MM.1S (cell line): ENCODE measurements at regions not wholly inside any gene's neighbourhood (a gene's known extent, or its start where the extent isn't known, plus 50 kb on each side); places are given as distances from the start of the nearest gene placed in this dataset.
"Not testable (repeated sequence)": the region's sequence is repeated elsewhere in the genome, so short reads cannot be mapped to it uniquely, and the experiment has no call there.

Experiments used
- DNase-seq: peaks from one replicate; pipeline ENCODE4 v3.0.0-alpha.2; 2015
- H2AFZ ChIP-seq: fragments of 300-600 bp; sonication (generic); 2 replicates; pipeline ENCODE4 v1.6.0; 2016; ENCODE audit warnings: antibody characterized with exemption, low read length
- H3F3A ChIP-seq: fragments of 300-600 bp; sonication (generic); 2 replicates; pipeline ENCODE4 v1.6.1; 2016; ENCODE audit warnings: mild to moderate bottlenecking, antibody characterized with exemption, low read length, moderate library complexity, mixed read lengths; ENCODE audit not compliant: insufficient read depth
- H3K27ac ChIP-seq: fragments of 300-600 bp; sonication (generic); 2 replicates; pipeline ENCODE4 v1.5.1; 2016; ENCODE audit warnings: mild to moderate bottlenecking, low read length
- H3K27me3 ChIP-seq: fragments of 300-600 bp; sonication (generic); replicated peaks from 2 replicates; pipeline ENCODE4 v1.6.0; 2016; ENCODE audit warnings: low read length; ENCODE audit not compliant: insufficient read depth
- H3K36me3 ChIP-seq: fragments of 300-600 bp; sonication (generic); replicated peaks from 2 replicates; pipeline ENCODE4 v1.6.1; 2016; ENCODE audit warnings: mild to moderate bottlenecking, low read length, mixed read lengths; ENCODE audit not compliant: insufficient read depth
- H3K4me1 ChIP-seq: fragments of 300-600 bp; sonication (generic); 2 replicates; pipeline ENCODE4 v1.6.1; 2016; ENCODE audit warnings: low read length, mixed read lengths
- H3K4me2 ChIP-seq: fragments of 300-600 bp; sonication (generic); 2 replicates; pipeline ENCODE4 v1.6.0; 2016; ENCODE audit warnings: low read depth, low read length
- H3K4me3 ChIP-seq: fragments of 300-600 bp; sonication (generic); 2 replicates; pipeline ENCODE4 v1.5.1; 2016; ENCODE audit warnings: low read length, mixed read lengths
- H3K79me2 ChIP-seq: fragments of 300-600 bp; sonication (generic); 2 replicates; pipeline ENCODE4 v1.6.1; 2016; ENCODE audit warnings: mixed run types, low read length, mixed read lengths
- H3K9ac ChIP-seq: fragments of 300-600 bp; sonication (generic); 2 replicates; pipeline ENCODE4 v1.6.1; 2016; ENCODE audit warnings: low read length, mixed read lengths
- H3K9me2 ChIP-seq: fragments of 300-600 bp; sonication (generic); replicated peaks from 2 replicates; pipeline ENCODE4 v1.6.1; 2016; ENCODE audit warnings: mild to moderate bottlenecking, low read length, mixed read lengths; ENCODE audit not compliant: insufficient read depth
- H3K9me3 ChIP-seq: fragments of 300-600 bp; sonication (generic); replicated peaks from 2 replicates; pipeline ENCODE4 v1.6.1; 2016; ENCODE audit warnings: mild to moderate bottlenecking, low read length, mixed read lengths; ENCODE audit not compliant: insufficient read depth
- H4K20me1 ChIP-seq: fragments of 300-600 bp; sonication (generic); 2 replicates; pipeline ENCODE4 v1.6.1; 2016; ENCODE audit warnings: mild to moderate bottlenecking, low read length, moderate library complexity, mixed read lengths; ENCODE audit not compliant: insufficient read depth
- EZH2 ChIP-seq: fragments of 300-600 bp; sonication (generic); optimal IDR thresholded peaks from 2 replicates; pipeline ENCODE3; 2017; ENCODE audit warnings: low read depth, mild to moderate bottlenecking, antibody characterized with exemption, low read length, mixed read lengths
- EZH2phosphoT487 ChIP-seq: fragments of 300-600 bp; sonication (generic); IDR thresholded peaks from 2 replicates; pipeline ENCODE4 v1.6.1; 2018; ENCODE audit warnings: antibody characterized with exemption, low read length
- TF ChIP-seq, protein P1 (sequence below): fragments of 300-600 bp; sonication (generic); IDR thresholded peaks from 2 replicates; pipeline ENCODE4 v1.5.1; 2016; ENCODE audit warnings: antibody characterized with exemption, low read length, mixed read lengths

DNA sequence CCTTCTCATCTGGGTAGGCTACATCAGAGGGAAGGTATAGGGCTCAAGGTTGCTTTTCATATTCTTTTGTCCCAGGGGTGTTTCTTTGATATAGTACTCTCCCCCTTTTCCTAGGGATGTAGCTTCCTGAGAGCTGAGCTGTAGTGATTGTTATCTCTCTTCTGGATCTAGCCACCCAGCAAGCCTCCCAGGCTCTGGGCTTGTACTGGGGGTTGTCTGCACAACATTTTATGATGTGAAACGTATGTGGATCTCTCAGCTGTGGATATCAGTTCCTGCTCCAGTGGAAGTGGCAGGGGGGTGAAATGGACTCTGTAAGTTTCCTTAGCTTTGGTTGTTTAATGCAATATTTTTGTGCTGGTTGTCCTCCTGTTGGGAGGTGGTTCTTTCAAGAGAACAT, 437.3 kb upstream of the SYNCRIP start:
- Histone ChIP-seq H3K9me2 (no peaks in the 10 kb centered on the region), H3K4me1 (no peaks in the 10 kb centered on the region), H3K27ac (no peak overlapping the region), H3K4me3 (no peak overlapping the region), H3K9ac (no peak overlapping the region), H2AFZ (no peak overlapping the region), H3K36me3 (no peaks in the 10 kb centered on the region), H3F3A (no peaks in the 10 kb centered on the region), H3K4me2 (no peak overlapping the region), H4K20me1 (no peaks in the 10 kb centered on the region), H3K27me3 (no peaks in the 10 kb centered on the region), H3K9me3 (no peaks in the 10 kb centered on the region), H3K79me2 (no peaks in the 10 kb centered on the region)
- TF ChIP-seq EZH2 (no peak), EZH2phosphoT487 (no peak)
- TF ChIP-seq, protein P1, sequence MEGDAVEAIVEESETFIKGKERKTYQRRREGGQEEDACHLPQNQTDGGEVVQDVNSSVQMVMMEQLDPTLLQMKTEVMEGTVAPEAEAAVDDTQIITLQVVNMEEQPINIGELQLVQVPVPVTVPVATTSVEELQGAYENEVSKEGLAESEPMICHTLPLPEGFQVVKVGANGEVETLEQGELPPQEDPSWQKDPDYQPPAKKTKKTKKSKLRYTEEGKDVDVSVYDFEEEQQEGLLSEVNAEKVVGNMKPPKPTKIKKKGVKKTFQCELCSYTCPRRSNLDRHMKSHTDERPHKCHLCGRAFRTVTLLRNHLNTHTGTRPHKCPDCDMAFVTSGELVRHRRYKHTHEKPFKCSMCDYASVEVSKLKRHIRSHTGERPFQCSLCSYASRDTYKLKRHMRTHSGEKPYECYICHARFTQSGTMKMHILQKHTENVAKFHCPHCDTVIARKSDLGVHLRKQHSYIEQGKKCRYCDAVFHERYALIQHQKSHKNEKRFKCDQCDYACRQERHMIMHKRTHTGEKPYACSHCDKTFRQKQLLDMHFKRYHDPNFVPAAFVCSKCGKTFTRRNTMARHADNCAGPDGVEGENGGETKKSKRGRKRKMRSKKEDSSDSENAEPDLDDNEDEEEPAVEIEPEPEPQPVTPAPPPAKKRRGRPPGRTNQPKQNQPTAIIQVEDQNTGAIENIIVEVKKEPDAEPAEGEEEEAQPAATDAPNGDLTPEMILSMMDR, result no peak
- no peak for DNase-seq

DNA sequence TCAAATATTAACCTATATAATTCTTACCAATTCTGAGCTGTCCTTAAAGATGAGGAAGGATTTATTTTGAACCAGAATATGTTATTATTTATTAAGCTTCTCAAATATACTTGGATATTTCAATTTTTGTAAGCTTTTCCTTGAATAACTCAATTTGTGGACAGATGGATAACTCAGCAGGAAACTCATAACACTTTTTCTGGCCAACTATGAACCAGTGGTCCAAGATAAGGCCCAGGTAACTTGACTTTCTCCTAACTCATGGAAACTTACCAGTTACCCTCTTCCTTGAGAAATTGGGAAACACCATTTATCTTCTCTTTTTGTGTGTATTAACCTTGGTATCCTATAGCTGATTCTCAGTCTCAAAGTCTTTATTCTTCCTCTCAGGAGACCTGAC, 427.5 kb upstream of the SYNCRIP start:
- no peaks in the 10 kb centered on the region for H3K9me3 ChIP-seq
- H3K9ac ChIP-seq, result no peak overlapping the region

DNA sequence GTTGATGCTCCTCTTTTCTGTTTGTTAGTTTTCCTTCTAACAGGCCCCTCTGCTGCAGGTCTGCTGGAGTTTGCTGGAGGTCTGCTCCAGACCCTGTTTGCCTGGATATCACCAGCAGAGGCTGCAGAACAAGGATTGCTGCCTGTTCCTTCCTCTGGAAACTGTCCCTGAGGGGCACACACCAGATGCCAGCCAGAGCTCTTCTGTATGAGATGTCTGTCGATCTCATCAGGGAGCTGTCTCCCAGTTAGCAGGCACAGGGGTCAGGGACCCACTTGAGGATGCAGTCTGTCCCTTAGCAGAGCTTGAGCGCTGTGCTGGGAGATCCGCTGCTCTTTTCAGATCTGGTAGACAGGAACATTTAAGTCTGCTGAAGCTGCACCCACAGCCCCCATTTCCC, 422.3 kb upstream of the SYNCRIP start:
- not testable (repeated sequence) for H3K4me2 ChIP-seq, H3K27me3 ChIP-seq, H3K4me3 ChIP-seq, H3K9me3 ChIP-seq, H3F3A ChIP-seq, H2AFZ ChIP-seq, H3K79me2 ChIP-seq, H3K36me3 ChIP-seq, H4K20me1 ChIP-seq, H3K27ac ChIP-seq, H3K9ac ChIP-seq, H3K4me1 ChIP-seq, H3K9me2 ChIP-seq, DNase-seq

More for the DNA sequence above, 427.5 kb upstream of the SYNCRIP start:
- DNase-seq, result no peak
- H3K27me3 ChIP-seq, result no peaks in the 10 kb centered on the region
- H3F3A ChIP-seq, result no peaks in the 10 kb centered on the region
- H3K4me1 ChIP-seq, result no peaks in the 10 kb centered on the region
- no peaks in the 10 kb centered on the region for H4K20me1 ChIP-seq
- no peak overlapping the region for H3K4me3 ChIP-seq
- H3K9me2 ChIP-seq, result no peaks in the 10 kb centered on the region
- no peaks in the 10 kb centered on the region for H3K79me2 ChIP-seq
- H3K27ac ChIP-seq, result no peak overlapping the region
- no peak overlapping the region for H3K4me2 ChIP-seq
- H2AFZ ChIP-seq, result no peak overlapping the region
- H3K36me3 ChIP-seq, result no peaks in the 10 kb centered on the region
- no peak for TF ChIP-seq EZH2phosphoT487
- TF ChIP-seq, protein P1, result no peak
- TF ChIP-seq EZH2, result no peak

DNA sequence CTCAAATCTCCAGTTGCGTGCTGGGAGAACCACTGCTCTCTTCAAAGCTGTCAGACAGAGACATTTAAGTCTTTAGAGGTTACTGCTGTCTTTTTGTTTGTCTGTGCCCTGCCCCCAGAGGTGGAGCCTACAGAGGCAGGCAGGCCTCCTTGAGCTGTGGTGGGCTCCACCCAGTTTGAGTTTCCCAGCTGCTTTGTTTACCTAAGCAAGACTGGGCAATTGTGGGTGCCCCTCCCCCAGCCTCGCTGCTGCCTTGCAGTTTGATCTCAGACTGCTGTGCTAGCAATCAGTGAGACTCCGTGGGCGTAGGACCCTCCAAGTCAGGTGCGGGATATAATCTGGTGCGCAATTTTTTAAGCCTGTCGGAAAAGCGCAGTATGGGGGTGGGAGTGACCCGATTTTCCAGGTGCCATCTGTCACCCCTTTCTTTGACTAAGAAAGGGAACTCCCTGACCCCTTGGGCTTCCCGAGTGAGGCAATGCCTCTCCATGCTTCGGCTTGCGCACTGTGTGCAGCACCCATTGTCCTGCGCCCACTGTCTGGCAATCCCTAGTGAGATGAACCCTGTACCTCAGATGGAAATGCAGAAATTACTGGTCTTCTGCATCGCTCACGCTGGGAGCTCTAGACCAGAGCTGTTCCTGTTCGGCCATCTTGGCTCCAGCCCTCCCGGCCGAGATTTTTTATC, 414.8 kb upstream of the SYNCRIP start:
- not testable (repeated sequence) for H3K27me3 ChIP-seq, H3K9ac ChIP-seq, H3K27ac ChIP-seq, H3K4me2 ChIP-seq, H3K79me2 ChIP-seq, H3K4me1 ChIP-seq, H3F3A ChIP-seq, H2AFZ ChIP-seq, H3K4me3 ChIP-seq, H3K9me2 ChIP-seq, H3K36me3 ChIP-seq, H3K9me3 ChIP-seq, DNase-seq, H4K20me1 ChIP-seq
